Liver (tissue), 3 donors: ENCODE measurements at regions not wholly inside any gene's neighbourhood (a gene's known extent, or its start where the extent isn't known, plus 50 kb on each side); places are given as distances from the start of the nearest gene placed in this dataset.

Experiments
- ATF3 ChIP-seq: IDR thresholded peaks from 2 replicates; pipeline ENCODE4 v1.6.1; 2016; ENCODE audit warnings: antibody characterized with exemption
- CTCF ChIP-seq: fragments of 150-350 bp; IDR thresholded peaks from 2 replicates; pipeline ENCODE4 v1.5.1; 2017; ENCODE audit warnings: improper control_type of control experiment, low read depth, low read length; ENCODE audit not compliant: missing input control
- EGR1 ChIP-seq, 2 donors: IDR thresholded peaks; 2 replicates each; pipeline ENCODE4 v1.6.1; 2016 to 2018; ENCODE audit warnings: antibody characterized with exemption in 2 of 2, low read depth in 2 of 2
- FOXA1 ChIP-seq: IDR thresholded peaks from 2 replicates; pipeline ENCODE4 v1.6.1; 2016; ENCODE audit warnings: antibody characterized with exemption
- RAD21 ChIP-seq, 2 donors: IDR thresholded peaks; 2 replicates each; pipeline ENCODE4 v1.6.1; 2016; ENCODE audit warnings: antibody characterized with exemption in 2 of 2, mild to moderate bottlenecking in 2 of 2
- REST ChIP-seq: IDR thresholded peaks from 2 replicates; pipeline ENCODE4 v1.6.1; 2016; ENCODE audit warnings: antibody characterized with exemption, mild to moderate bottlenecking
- SP1 ChIP-seq: IDR thresholded peaks from 2 replicates; pipeline ENCODE4 v1.6.1; 2018; ENCODE audit warnings: antibody characterized with exemption, mild to moderate bottlenecking
- TAF1 ChIP-seq: conservative IDR thresholded peaks from 2 replicates; pipeline ENCODE4 v1.6.1; 2016; ENCODE audit warnings: antibody characterized with exemption, mild to moderate bottlenecking
- YY1 ChIP-seq: IDR thresholded peaks from 2 replicates; pipeline ENCODE4 v1.6.1; 2016; ENCODE audit warnings: antibody characterized with exemption, mild to moderate bottlenecking
- donor health status: healthy.
- donor health status: healthy.

- TF ChIP-seq CTCF, result no peak
- no peak for TF ChIP-seq ATF3
- no peak for TF ChIP-seq RAD21 (IDR thresholded peaks at IDR 0.05)
- no peak for TF ChIP-seq YY1
- no peak for TF ChIP-seq TAF1
- no peak for TF ChIP-seq REST
- no peak for TF ChIP-seq FOXA1
- TF ChIP-seq EGR1 (IDR thresholded peaks at IDR 0.05; ENCODE audit: low read depth in 2 of 2), result no peak
- TF ChIP-seq SP1, result no peak
Measured at GRCh38 chr1:37306871-37307270, 167.5 kb upstream of the ZC3H12A start.
